B cell (primary cell): ENCODE measurements at regions not wholly inside any gene's neighbourhood (a gene's known extent, or its start where the extent isn't known, plus 50 kb on each side); places are given as distances from the start of the nearest gene placed in this dataset.

ENCODE experiments used
- ATAC-seq: fragments of 200-7000 bp; cut with Tn5 transposase; one replicate; pipeline ENCODE4 v1.10.0; 2021; ENCODE audit warnings: low read depth, mild to moderate bottlenecking, moderate number of reproducible peaks, moderate library complexity
- CTCF ChIA-PET: fragments of 350-600 bp; sonication (Branson Sonifier 250); formaldehyde crosslinking; loops from one replicate; lab custom pipeline; 2021; ENCODE audit warnings: antibody characterized with exemption, inconsistent platforms; lab: Charles Lee
- POLR2A ChIA-PET: fragments of 350-600 bp; sonication (Branson Sonifier 250); formaldehyde crosslinking; loops from one replicate; lab custom pipeline; 2021; ENCODE audit warnings: antibody characterized with exemption; lab: Charles Lee
- DNase-seq: peaks from one replicate; pipeline ENCODE4 v3.0.0; 2013
- H2AFZ ChIP-seq: 2 replicates; pipeline ENCODE4 v1.6.1; 2012; ENCODE audit warnings: mild to moderate bottlenecking, low read depth, low read length; ENCODE audit not compliant: insufficient read depth, poor library complexity, severe bottlenecking
- H3K27ac ChIP-seq, 2 donors: 1 replicate in 1 of 2; 2 replicates in 1 of 2; pipeline ENCODE4 v1.5.1; 2012 to 2013; ENCODE audit warnings: low read length in 2 of 2, mild to moderate bottlenecking in 2 of 2, moderate library complexity in 1 of 2
- H3K27me3 ChIP-seq, 4 experiments: fragments of 200-600 bp in 1 of 4; sonication (generic) in 1 of 4; replicated peaks in 1 of 4; 1 replicate in 2 of 4; 2 replicates in 2 of 4; pipeline versions ENCODE4 v1.6.1 to v1.7.0; 2013 to 2016; ENCODE audit warnings: low read length in 3 of 4, mild to moderate bottlenecking in 2 of 4, mixed read lengths in 1 of 4, moderate library complexity in 1 of 4; ENCODE audit not compliant: insufficient read depth in 4 of 4, control insufficient read depth in 3 of 4; ENCODE audit errors: control extremely low read depth in 1 of 4
- H3K36me3 ChIP-seq, 2 experiments: replicated peaks in 1 of 2; 1 replicate in 1 of 2; 2 replicates in 1 of 2; pipeline versions ENCODE4 v1.6.1 to v1.7.1; 2013; ENCODE audit warnings: low read length in 1 of 2; ENCODE audit not compliant: insufficient read depth in 2 of 2, control insufficient read depth in 1 of 2; ENCODE audit errors: control extremely low read depth in 1 of 2, extremely low read depth in 1 of 2
- H3K4me1 ChIP-seq, 2 donors: fragments of 200-600 bp in 1 of 2; sonication (generic) in 1 of 2; 1 replicate in 1 of 2; 2 replicates in 1 of 2; pipeline versions ENCODE4 v1.5.1 to v1.6.1; 2013 to 2017; ENCODE audit warnings: low read length in 2 of 2; ENCODE audit not compliant: control insufficient read depth in 2 of 2, insufficient read depth in 2 of 2
- H3K4me2 ChIP-seq: replicated peaks from 2 replicates; pipeline ENCODE3; 2012; ENCODE audit warnings: mild to moderate bottlenecking, low read depth, low read length; ENCODE audit not compliant: poor library complexity, severe bottlenecking
- H3K4me3 ChIP-seq, 5 experiments: fragments of 200-600 bp in 1 of 5; sonication (generic) in 1 of 5; 1 replicate in 3 of 5; 2 replicates in 2 of 5; pipeline versions ENCODE4 v1.5.1 to v1.7.0; 2011 to 2016; ENCODE audit warnings: low read length in 4 of 5, mild to moderate bottlenecking in 4 of 5, low read depth in 2 of 5, control low read depth in 1 of 5, moderate library complexity in 1 of 5; ENCODE audit not compliant: insufficient read depth in 1 of 5; ENCODE audit errors: control extremely low read depth in 1 of 5, extremely low read depth in 1 of 5
- H3K79me2 ChIP-seq: fragments of 200-600 bp; sonication (generic); one replicate; pipeline ENCODE4 v1.6.0; 2016; ENCODE audit warnings: low read length; ENCODE audit not compliant: control insufficient read depth, insufficient read depth
- H3K9ac ChIP-seq: fragments of 200-600 bp; sonication (generic); 2 replicates; pipeline ENCODE4 v1.6.1; 2017; ENCODE audit warnings: mild to moderate bottlenecking, low read length, moderate library complexity
- H3K9me3 ChIP-seq, 3 donors: one replicate each; pipeline versions ENCODE4 v1.6.1 to v1.7.1; 2013; ENCODE audit warnings: low read length in 2 of 3; ENCODE audit not compliant: control insufficient read depth in 2 of 3, insufficient read depth in 1 of 3; ENCODE audit errors: control extremely low read depth in 1 of 3
- H4K20me1 ChIP-seq: 2 replicates; pipeline ENCODE4 v1.6.0; 2012; ENCODE audit warnings: mild to moderate bottlenecking, low read length; ENCODE audit not compliant: insufficient read depth, control insufficient read depth, poor library complexity, severe bottlenecking
- H3K27ac Mint-ChIP-seq: one replicate; pipeline ENCODE4 v1.8.0; 2021; ENCODE audit warnings: mixed read lengths
- H3K27me3 Mint-ChIP-seq: one replicate; pipeline ENCODE4 v1.8.0; 2021; ENCODE audit warnings: mixed read lengths
- H3K4me1 Mint-ChIP-seq: one replicate; pipeline ENCODE4 v1.8.0; 2021; ENCODE audit warnings: mixed read lengths
- H3K4me3 Mint-ChIP-seq: one replicate; pipeline ENCODE4 v1.8.0; 2021; ENCODE audit warnings: mixed read lengths
- H3K9me3 Mint-ChIP-seq: one replicate; pipeline ENCODE4 v1.8.0; 2022; ENCODE audit warnings: mixed read lengths; ENCODE audit not compliant: insufficient read depth
- EZH2 ChIP-seq: IDR thresholded peaks from 2 replicates; pipeline ENCODE4 v1.6.1; 2012; ENCODE audit warnings: borderline replicate concordance, low read depth, mild to moderate bottlenecking, moderate library complexity, low read length; ENCODE audit not compliant: insufficient read depth, poor library complexity, severe bottlenecking
- WGBS: methylation state at CpG from one replicate; pipeline ENCODE4 v1.1.5; 2013; ENCODE audit warnings: missing lambda C conversion rate; ENCODE audit not compliant: insufficient coverage; 5-methylcytosine and 5-hydroxymethylcytosine counted together
- intact Hi-C: fragments of 100-400 bp; cut with micrococcal nuclease; formaldehyde crosslinking; loops from one replicate; pipeline ENCODE4 v1.10.0; 2022
- TF ChIP-seq, protein P1 (sequence below): fragments of 200-600 bp; IDR thresholded peaks from one replicate; pipeline ENCODE4 v1.8.0; 2022; ENCODE audit warnings: antibody characterized with exemption, mild to moderate bottlenecking

DNA sequence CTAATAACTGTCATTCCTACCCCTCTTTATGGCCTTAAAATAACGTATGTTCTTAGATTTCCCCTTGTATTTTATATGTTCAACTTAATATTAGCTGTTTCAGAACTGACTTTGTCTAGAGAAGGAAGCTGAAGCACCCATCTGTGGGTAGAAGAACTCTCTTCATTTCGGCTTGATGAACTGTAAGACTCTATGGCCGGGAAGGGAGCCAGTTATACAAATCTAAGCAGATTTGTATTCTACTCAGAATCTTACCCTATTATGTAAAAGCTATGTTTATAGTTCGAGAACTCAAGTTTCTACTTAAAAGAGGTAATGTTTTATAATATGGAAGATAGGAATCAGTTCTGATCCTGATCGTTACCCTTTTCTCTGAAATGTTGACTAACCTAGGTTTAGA lies 390.9 kb upstream of the PRICKLE1 start:
- Histone ChIP-seq H3K4me1 (no peaks in the 10 kb centered on the region), H3K27ac (no peak overlapping the region), H3K9ac (no peak overlapping the region), H2AFZ (no peak overlapping the region), H4K20me1 (no peaks in the 10 kb centered on the region), H3K9me3 (no peaks in the 10 kb centered on the region), H3K4me3 (no peak overlapping the region), H3K27me3 (no peaks in the 10 kb centered on the region), H3K79me2 (no peaks in the 10 kb centered on the region), H3K36me3 (no peaks in the 10 kb centered on the region), H3K4me2 (no peak overlapping the region)
- no peaks in the 10 kb centered on the region for H3K27me3 Mint-ChIP-seq
- H3K27ac Mint-ChIP-seq: no peak overlapping the region
- ChIA-PET POLR2A (no interaction called here), CTCF (no interaction called here)
- intact Hi-C loops: no loop called here
- no peak for TF ChIP-seq EZH2
- TF ChIP-seq, protein P1, sequence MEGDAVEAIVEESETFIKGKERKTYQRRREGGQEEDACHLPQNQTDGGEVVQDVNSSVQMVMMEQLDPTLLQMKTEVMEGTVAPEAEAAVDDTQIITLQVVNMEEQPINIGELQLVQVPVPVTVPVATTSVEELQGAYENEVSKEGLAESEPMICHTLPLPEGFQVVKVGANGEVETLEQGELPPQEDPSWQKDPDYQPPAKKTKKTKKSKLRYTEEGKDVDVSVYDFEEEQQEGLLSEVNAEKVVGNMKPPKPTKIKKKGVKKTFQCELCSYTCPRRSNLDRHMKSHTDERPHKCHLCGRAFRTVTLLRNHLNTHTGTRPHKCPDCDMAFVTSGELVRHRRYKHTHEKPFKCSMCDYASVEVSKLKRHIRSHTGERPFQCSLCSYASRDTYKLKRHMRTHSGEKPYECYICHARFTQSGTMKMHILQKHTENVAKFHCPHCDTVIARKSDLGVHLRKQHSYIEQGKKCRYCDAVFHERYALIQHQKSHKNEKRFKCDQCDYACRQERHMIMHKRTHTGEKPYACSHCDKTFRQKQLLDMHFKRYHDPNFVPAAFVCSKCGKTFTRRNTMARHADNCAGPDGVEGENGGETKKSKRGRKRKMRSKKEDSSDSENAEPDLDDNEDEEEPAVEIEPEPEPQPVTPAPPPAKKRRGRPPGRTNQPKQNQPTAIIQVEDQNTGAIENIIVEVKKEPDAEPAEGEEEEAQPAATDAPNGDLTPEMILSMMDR: no peak
- no peak for DNase-seq
- H3K4me3 Mint-ChIP-seq: no peak overlapping the region
- no CpG with 5 or more reads among the region's 5 CpGs for WGBS
- H3K9me3 Mint-ChIP-seq: no peaks in the 10 kb centered on the region
- H3K4me1 Mint-ChIP-seq: no peaks in the 10 kb centered on the region
- ATAC-seq: no peak

DNA sequence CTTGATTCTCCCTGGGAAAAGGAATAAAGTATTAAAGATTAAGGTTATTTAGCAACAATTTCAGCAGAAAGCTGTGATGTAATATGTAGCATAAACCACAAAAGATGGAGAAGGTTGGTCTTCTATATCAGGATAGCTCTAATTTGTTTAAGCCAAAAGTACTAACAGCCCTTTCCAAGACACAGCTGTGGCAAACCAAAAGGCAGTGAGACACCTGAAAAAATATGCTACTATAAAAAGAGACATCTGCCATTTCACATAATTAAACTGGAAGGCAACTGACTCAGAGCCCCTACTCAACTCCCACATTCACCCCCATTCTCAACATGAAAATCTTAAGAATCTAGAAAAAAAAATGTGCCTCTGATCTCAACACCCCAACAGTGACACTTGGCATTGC lies 390.2 kb upstream of the PRICKLE1 start:
- ChIA-PET POLR2A (no interaction called here), CTCF (no interaction called here)
- H3K27me3 ChIP-seq: no peaks in the 10 kb centered on the region
- no peak overlapping the region for H3K4me3 ChIP-seq
- H3K4me3 Mint-ChIP-seq: no peak overlapping the region
- no peak overlapping the region for H3K27ac ChIP-seq
- no peaks in the 10 kb centered on the region for H3K27me3 Mint-ChIP-seq
- H3K9me3 Mint-ChIP-seq: peaks cover 4% of the 10 kb centered on the region
- no peaks in the 10 kb centered on the region for H3K4me1 ChIP-seq
- H2AFZ ChIP-seq: no peak overlapping the region
- no peaks in the 10 kb centered on the region for H3K4me1 Mint-ChIP-seq
- intact Hi-C loops: no loop called here
- H3K4me2 ChIP-seq: no peak overlapping the region
- no peaks in the 10 kb centered on the region for H4K20me1 ChIP-seq
- H3K9ac ChIP-seq: no peak overlapping the region
- H3K79me2 ChIP-seq: no peaks in the 10 kb centered on the region
- no peaks in the 10 kb centered on the region for H3K36me3 ChIP-seq
- DNase-seq (no peak), ATAC-seq (no peak)
- no peak overlapping the region for H3K27ac Mint-ChIP-seq
- no peak for TF ChIP-seq EZH2
- TF ChIP-seq, protein P1: no peak
- no peaks in the 10 kb centered on the region for H3K9me3 ChIP-seq
